ENCODE measurements at regions not wholly inside any gene's neighbourhood (a gene's known extent, or its start where the extent isn't known, plus 50 kb on each side); places are given as distances from the start of the nearest gene placed in this dataset.
"Not testable (repeated sequence)": the region's sequence is repeated elsewhere in the genome, so short reads cannot be mapped to it uniquely, and the experiment has no call there.

DNA sequence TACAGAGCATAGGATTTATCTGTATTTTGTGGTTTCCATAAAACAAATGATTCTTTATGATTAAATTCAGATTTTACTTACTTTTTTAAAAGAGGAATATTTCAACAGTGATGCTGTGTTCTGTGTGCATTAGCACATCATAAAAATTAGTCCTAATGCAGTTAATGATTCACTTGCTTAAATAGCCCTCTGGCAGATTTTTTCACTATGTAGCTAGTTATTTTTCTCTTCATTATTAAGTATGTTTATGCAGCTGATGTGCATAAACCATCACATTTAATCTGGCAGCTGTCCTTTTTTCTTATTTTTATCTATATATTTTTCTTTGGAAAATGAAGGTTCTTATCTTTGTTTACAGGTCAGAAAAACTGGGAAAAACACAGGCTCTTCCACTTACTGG is 127.2 kb downstream of the ZNF486 start:
- no peak for DNase-seq (ENCODE audit: low read depth in 1 of 2, low spot score in 1 of 2)
- Histone ChIP-seq H3K27ac (replicated peaks) (no peak overlapping the region), H3K4me3 (replicated peaks; ENCODE audit: insufficient read depth, low read length) (no peak overlapping the region), H3K27me3 (ENCODE audit: insufficient read depth, poor library complexity, severe bottlenecking) (no peaks in the 10 kb centered on the region)
- TF ChIP-seq POLR2AphosphoS5 (IDR thresholded peaks at IDR 0.05; ENCODE audit: low read depth) (no peak), GABPA (IDR thresholded peaks at IDR 0.05; ENCODE audit: low read depth) (no peak), SPI1 (IDR thresholded peaks at IDR 0.05; ENCODE audit: borderline replicate concordance, low read depth) (no peak), REST (IDR thresholded peaks at IDR 0.05; ENCODE audit: insufficient replicate concordance, low read depth) (no peak)
- TF ChIP-seq, protein P1, sequence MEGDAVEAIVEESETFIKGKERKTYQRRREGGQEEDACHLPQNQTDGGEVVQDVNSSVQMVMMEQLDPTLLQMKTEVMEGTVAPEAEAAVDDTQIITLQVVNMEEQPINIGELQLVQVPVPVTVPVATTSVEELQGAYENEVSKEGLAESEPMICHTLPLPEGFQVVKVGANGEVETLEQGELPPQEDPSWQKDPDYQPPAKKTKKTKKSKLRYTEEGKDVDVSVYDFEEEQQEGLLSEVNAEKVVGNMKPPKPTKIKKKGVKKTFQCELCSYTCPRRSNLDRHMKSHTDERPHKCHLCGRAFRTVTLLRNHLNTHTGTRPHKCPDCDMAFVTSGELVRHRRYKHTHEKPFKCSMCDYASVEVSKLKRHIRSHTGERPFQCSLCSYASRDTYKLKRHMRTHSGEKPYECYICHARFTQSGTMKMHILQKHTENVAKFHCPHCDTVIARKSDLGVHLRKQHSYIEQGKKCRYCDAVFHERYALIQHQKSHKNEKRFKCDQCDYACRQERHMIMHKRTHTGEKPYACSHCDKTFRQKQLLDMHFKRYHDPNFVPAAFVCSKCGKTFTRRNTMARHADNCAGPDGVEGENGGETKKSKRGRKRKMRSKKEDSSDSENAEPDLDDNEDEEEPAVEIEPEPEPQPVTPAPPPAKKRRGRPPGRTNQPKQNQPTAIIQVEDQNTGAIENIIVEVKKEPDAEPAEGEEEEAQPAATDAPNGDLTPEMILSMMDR (IDR thresholded peaks at IDR 0.05; ENCODE audit: insufficient read depth, low read length) = no peak

DNA sequence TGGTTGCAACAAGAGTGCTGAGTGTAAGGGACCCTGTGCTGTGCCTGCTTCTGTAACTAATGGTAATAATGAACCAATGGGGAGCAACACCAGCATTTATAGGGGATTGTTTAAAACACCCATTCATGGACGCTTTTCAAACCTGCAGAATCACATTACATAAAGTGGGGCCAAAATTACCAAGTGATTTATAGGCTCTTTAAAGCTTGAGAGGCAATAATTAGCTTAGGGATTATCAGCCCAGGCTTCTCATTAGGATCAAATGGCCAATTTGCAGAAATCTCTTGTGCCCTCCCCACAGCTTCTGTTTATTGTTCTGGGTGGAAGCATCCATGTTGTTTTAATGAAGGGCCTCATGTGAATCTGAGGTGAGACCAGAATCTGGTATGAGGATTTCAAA is 125.5 kb downstream of the ZNF486 start:
- not testable (repeated sequence) for H3K27ac ChIP-seq (replicated peaks); H3K4me3 ChIP-seq (replicated peaks; ENCODE audit: insufficient read depth, low read length); DNase-seq (ENCODE audit: low read depth in 1 of 2, low spot score in 1 of 2); H3K27me3 ChIP-seq (ENCODE audit: insufficient read depth, poor library complexity, severe bottlenecking)

- Histone ChIP-seq H3K4me3 (replicated peaks; ENCODE audit: insufficient read depth, low read length) (no peak overlapping the region), H3K27me3 (ENCODE audit: insufficient read depth, poor library complexity, severe bottlenecking) (no peaks in the 10 kb centered on the region), H3K27ac (replicated peaks) (no peak overlapping the region)
- no peak for DNase-seq (ENCODE audit: low read depth in 1 of 2, low spot score in 1 of 2)
- TF ChIP-seq REST (IDR thresholded peaks at IDR 0.05; ENCODE audit: insufficient replicate concordance, low read depth) (no peak), POLR2AphosphoS5 (IDR thresholded peaks at IDR 0.05; ENCODE audit: low read depth) (no peak), GABPA (IDR thresholded peaks at IDR 0.05; ENCODE audit: low read depth) (no peak), SPI1 (IDR thresholded peaks at IDR 0.05; ENCODE audit: borderline replicate concordance, low read depth) (no peak)
- TF ChIP-seq, protein P1 (IDR thresholded peaks at IDR 0.05; ENCODE audit: insufficient read depth, low read length) = no peak
Measured at GRCh38 chr19:20289186-20289585, 122.2 kb downstream of the ZNF486 start.

DNA sequence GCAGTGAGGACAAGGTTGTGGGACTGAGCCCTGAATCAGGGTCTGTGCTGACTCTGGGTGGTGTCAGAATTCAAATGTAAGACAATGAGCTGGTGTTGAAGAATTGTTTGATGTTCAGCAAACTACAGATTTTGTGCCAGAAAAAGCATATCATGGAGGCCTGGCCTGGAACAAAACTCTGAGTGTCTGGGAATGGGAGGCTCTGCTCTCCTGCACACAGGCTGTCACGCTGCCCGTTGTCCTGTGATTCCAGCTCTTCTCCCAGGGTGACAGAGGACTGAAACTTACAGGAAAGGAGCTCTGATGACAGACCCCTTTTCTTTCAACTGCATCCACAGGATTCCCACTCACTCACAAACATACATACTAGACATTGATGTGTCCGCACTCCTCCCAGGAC is 120.1 kb downstream of the ZNF486 start:
- no peaks in the 10 kb centered on the region for H3K27me3 ChIP-seq (ENCODE audit: insufficient read depth, poor library complexity, severe bottlenecking)
- H3K4me3 ChIP-seq (replicated peaks; ENCODE audit: insufficient read depth, low read length) = no peak overlapping the region
- TF ChIP-seq POLR2AphosphoS5 (IDR thresholded peaks at IDR 0.05; ENCODE audit: low read depth) (no peak), GABPA (IDR thresholded peaks at IDR 0.05; ENCODE audit: low read depth) (no peak), SPI1 (IDR thresholded peaks at IDR 0.05; ENCODE audit: borderline replicate concordance, low read depth) (no peak), REST (IDR thresholded peaks at IDR 0.05; ENCODE audit: insufficient replicate concordance, low read depth) (no peak)
- TF ChIP-seq, protein P1 (IDR thresholded peaks at IDR 0.05; ENCODE audit: insufficient read depth, low read length) = no peak
- DNase-seq (ENCODE audit: low read depth in 1 of 2, low spot score in 1 of 2) = no peak
- no peak overlapping the region for H3K27ac ChIP-seq (replicated peaks)

Measured in HL-60 (cell line).